GM19324 (cell line): ENCODE measurements at regions not wholly inside any gene's neighbourhood (a gene's known extent, or its start where the extent isn't known, plus 50 kb on each side); places are given as distances from the start of the nearest gene placed in this dataset.
A peak's percentile ranks its signal among the peaks of the same experiment; 100 is the strongest.

Source experiments
- ATAC-seq: cut with Tn5 transposase; IDR thresholded peaks from one replicate; pipeline ENCODE4 v1.9.1; 2021; ENCODE audit warnings: mild to moderate bottlenecking, moderate library complexity; ENCODE audit not compliant: unreplicated experiment, low FRiP score

- no peak for ATAC-seq
These were observed 82.5 kb upstream of the CCDC28A start for GRCh38 chr6:138690975-138691594.

DNA sequence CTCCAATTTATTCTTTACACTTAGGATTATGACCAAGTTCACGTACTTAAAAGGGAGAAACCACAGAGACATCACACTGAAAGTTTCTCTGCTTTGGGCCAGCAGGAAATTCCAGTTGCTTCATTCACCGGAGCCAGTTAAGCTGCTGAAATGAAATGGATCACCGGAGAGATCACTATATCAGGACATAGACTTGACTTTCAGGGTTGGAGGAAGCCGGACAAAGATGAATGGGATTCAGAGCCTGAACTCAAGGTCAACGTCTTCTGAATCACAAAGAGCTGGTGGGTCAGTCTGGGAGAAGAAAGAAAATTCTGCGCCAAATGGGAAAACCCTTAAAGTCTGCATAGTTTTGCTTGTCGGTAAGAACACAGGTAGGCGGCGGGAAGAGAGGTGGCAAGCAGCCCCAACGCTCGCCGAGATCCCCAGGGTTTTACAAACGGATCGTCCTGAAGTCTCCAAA lies 81.9 kb upstream of the CCDC28A start:
- no peak for ATAC-seq

DNA sequence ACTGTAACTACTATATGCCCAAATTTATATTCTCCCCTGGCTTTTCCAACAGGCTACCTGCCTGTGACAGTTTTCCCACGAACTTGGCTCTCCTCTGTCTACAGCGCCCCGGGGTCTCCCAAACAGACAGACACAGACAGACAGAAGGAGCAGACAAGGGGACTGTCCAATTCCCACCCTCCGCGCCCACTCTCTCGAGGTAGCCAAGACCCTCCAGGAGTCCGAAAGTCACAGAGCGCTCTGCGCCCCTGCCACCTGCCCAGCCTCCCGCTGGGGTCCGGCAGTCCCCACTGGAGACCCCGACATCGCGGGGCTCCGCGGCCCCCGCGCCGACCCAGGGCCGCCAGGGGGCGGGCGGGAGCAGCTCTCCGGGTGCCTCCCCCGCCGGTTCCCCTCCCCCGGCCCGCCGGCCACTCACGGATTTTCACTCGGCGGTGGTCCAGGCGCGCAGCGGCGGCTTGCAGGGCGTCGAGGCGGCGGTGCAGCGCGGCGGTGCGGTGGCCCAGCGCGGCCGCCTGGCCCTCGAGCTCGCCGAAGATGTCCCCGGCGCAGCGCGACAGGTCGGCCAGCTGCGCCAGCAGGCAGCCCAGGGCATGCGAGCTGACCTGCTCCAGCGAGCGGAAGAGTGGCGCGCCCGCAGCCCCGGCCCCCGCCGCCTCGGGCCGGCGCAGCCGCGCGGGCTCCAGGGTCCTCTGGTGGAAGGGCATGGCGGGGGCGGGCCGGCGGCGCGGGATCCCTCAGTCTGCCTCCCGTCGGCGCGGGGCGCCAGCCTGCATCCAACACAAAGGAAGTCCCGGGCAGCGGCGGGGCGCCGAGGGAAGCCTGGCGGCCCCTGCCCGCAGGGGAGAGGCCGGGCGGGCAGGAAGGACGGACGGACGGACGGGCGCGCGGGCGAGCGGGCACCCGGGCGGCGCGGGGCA lies 81.3 kb upstream of the CCDC28A start:
- ATAC-seq: peak; percentile 61

DNA sequence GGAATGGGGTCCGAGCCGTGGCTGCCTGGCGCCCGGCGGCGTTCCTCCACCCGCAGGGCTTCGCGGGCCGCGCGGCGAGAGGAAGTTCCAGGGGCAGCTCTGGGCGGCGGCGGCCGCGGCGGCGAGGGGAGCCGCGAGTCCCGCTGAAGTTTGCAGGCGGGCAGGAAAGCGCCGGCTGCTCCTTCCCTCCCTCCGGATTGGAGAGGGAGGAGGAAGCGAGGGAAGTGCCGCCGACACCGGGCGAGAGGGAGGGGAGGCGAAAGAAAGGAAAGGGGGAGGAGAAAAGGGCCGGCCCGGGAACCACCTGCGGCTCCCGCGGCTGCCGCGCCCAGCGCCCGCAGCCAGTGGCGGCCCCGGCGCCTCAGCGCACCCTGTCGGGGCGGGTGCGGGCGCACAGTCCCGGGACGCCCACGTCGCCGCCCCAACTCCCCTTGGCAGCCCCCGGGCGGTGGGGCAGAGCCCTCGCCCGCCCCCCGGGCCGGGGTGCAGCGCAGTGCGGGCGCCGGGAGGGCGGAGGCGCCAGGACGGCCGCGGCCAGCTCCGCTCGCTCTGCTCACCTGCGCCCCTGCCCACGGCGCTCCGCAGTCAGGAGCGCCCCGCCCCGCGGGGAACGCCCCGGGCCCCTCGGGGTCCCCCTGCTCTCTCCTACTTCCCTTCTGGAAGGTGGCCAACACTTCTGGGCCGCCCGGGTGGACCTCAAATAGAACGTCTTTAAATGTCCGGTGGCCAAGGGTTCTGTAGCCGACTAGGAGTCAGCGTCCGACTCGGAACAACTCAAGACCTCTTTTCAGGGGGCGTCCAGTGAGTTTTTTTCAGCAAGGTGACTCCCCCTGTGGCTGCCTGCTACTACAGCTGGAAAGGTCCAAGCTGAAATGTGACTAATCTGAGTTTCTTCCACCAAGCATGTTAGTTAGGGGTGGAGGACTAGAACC lies 80.3 kb upstream of the CCDC28A start:
- ATAC-seq: peak; percentile 69

GRCh38 chr6:138695193-138695592 lies 78.4 kb upstream of the CCDC28A start:
- ATAC-seq: no peak

DNA sequence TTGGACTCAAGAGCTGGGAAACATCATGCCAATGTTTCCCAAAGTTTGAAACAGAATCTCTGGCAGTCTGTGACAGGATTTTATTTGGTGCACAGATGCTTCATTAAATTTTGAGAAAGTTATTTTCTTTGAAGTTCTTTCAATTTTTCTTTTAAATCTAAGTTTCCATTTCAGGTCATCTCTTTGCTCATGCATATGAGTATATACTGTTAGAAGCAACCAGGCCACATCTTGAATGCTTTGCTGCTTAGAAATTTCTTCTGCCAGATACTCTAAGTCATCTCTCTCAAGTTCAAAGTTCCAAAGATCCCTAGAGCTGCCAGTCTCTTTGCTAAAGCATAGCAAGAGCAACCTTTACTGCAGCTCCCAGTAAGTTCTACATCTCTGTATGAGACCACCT lies 59.1 kb upstream of the CCDC28A start:
- no peak for ATAC-seq

GRCh38 chr6:138716013-138716412 lies 57.6 kb upstream of the CCDC28A start:
- ATAC-seq: no peak

GRCh38 chr6:138716971-138717665 lies 56.5 kb upstream of the CCDC28A start:
- ATAC-seq: no peak

GRCh38 chr6:138719011-138719635 lies 54.4 kb upstream of the CCDC28A start:
- ATAC-seq: no peak

GRCh38 chr6:138719744-138720143 lies 53.8 kb upstream of the CCDC28A start:
- no peak for ATAC-seq

DNA sequence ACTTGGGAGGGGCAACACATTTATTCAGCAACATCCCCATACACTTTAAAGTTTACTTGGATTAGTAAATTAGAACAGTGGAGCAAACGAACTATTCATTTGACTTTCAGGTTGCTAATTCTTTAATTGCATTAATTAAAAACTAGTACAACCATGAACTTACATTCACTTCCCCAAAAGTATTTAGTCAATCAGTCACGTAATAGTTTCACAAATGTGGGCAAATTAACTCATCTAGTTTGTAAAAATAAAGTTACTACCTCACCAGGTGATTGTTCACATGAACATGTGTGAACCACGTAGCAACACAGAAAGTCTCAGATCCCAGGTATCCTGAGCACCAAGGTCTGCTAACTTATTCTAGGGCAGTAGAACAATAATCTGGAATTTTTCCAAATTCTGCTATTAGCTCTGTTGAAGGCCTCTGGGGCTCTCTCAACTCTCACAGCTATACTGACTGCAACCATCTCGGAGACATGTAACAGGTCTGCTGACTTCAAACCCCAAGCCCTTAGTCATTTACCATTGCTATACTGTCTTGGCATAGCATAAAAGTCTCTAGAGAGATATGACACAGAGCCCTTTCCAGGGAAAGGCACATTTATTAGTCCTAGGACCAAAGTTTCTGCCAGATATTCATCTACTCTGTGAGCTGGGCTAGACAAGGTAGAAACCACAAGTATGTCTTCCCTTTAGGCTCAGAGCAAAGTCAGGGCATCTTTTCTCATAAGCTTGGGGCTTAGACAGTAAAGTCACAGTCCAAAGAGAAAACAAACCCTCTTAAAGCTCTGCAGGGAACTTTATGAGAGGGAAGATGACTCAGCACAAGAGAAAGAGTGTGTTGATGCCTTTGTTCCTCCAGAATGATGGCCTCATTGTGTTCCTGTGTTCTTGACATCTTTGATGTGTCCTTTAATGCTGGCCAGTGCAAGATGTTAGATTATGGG lies 50.9 kb upstream of the CCDC28A start:
- no peak for ATAC-seq
